HCT116 (cell line): ENCODE measurements at regions not wholly inside any gene's neighbourhood (a gene's known extent, or its start where the extent isn't known, plus 50 kb on each side); places are given as distances from the start of the nearest gene placed in this dataset.

Experiments used
- ATAC-seq: fragments of 200-7000 bp; cut with Tn5 transposase; 2 replicates; pipeline ENCODE4 v1.9.1; 2020; ENCODE audit warnings: mild to moderate bottlenecking, moderate library complexity
- BruUV-seq: library from RNA; stranded (reverse); fragments of 400-500 nt; replicated peaks from 2 replicates; lab custom pipeline; 2021; lab: Mats Ljungman, UMichigan
- CTCF ChIA-PET: fragments of 300-600 bp; sonication (Branson Sonifier 250); formaldehyde crosslinking; loops from one replicate; lab custom pipeline; 2021; ENCODE audit warnings: antibody characterized with exemption; lab: Charles Lee
- POLR2A ChIA-PET: fragments of 300-600, 350-600 bp; sonication (Branson Sonifier 250); formaldehyde crosslinking; loops from one replicate; lab custom pipeline; 2021; ENCODE audit warnings: antibody characterized with exemption; lab: Charles Lee
- RAD21 ChIA-PET, 2 experiments: fragments of 300-600 bp; sonication (Branson Sonifier 250); formaldehyde crosslinking; loops; one replicate each; lab custom pipeline; 2023; ENCODE audit warnings: low total read pairs in 2 of 2; ENCODE audit not compliant: uncharacterized antibody in 2 of 2, unreplicated experiment in 2 of 2, low non-redundant PET in 1 of 2; lab: Charles Lee
- DNase-seq: peaks from one replicate; pipeline ENCODE4 v3.0.0-alpha.2; 2010; ENCODE audit warnings: low read depth, low spot score
- H2AFZ ChIP-seq: fragments of 200-600 bp; shearing (Covaris generic), sonication (generic); 2 replicates; pipeline ENCODE4 v1.6.1; 2017; ENCODE audit warnings: low read depth, mixed run types, mixed read lengths, antibody characterized with exemption, low read length; ENCODE audit not compliant: poor library complexity, severe bottlenecking
- H3K27ac ChIP-seq: 2 replicates; pipeline ENCODE4 v1.5.1; 2012; ENCODE audit warnings: low read depth, low read length
- H3K27me3 ChIP-seq: fragments of 200-600 bp; sonication (generic); 2 replicates; pipeline ENCODE4 v1.6.1; 2016; ENCODE audit warnings: mixed run types, low read length, mixed read lengths; ENCODE audit not compliant: insufficient read depth
- H3K36me3 ChIP-seq, 2 experiments: fragments of 200-500 bp in 1 of 2; fragments of 200-600 bp in 1 of 2; sonication (Bioruptor generic) in 1 of 2; sonication (generic) in 1 of 2; 2 replicates each; pipeline versions ENCODE4 v1.5.1 to v1.6.1; 2014 to 2016; ENCODE audit warnings: low read length in 2 of 2, inconsistent platforms in 1 of 2, mixed read lengths in 1 of 2, mixed run types in 1 of 2; ENCODE audit not compliant: insufficient read depth in 2 of 2, control insufficient read depth in 1 of 2
- H3K4me1 ChIP-seq, 2 experiments: fragments of 200-600 bp in 1 of 2; sonication (generic) in 1 of 2; 2 replicates each; pipeline versions ENCODE4 v1.5.1 to v1.6.1; 2012 to 2017; ENCODE audit warnings: low read length in 2 of 2, inconsistent platforms in 1 of 2, mild to moderate bottlenecking in 1 of 2, mixed read lengths in 1 of 2, mixed run types in 1 of 2, moderate library complexity in 1 of 2; ENCODE audit not compliant: insufficient read depth in 2 of 2, control insufficient read depth in 1 of 2
- H3K4me2 ChIP-seq: fragments of 200-600 bp; sonication (generic); 2 replicates; pipeline ENCODE4 v1.6.1; 2017; ENCODE audit warnings: mixed run types, low read length, mixed read lengths
- H3K4me3 ChIP-seq, 2 experiments: fragments of 200-600 bp in 1 of 2; sonication (generic) in 1 of 2; replicated peaks in 1 of 2; 2 replicates each; pipeline ENCODE4 v1.5.1; 2011 to 2016; ENCODE audit warnings: low read length in 2 of 2, control low read depth in 1 of 2, low read depth in 1 of 2, mild to moderate bottlenecking in 1 of 2, mixed read lengths in 1 of 2, mixed run types in 1 of 2
- H3K79me2 ChIP-seq: fragments of 200-600 bp; sonication (generic); 2 replicates; pipeline ENCODE4 v1.6.1; 2017; ENCODE audit warnings: mild to moderate bottlenecking, mixed run types, low read length, moderate library complexity, mixed read lengths; ENCODE audit not compliant: insufficient read depth
- H3K9ac ChIP-seq: fragments of 200-600 bp; sonication (generic); 2 replicates; pipeline ENCODE4 v1.6.1; 2016; ENCODE audit warnings: low read length, mixed read lengths
- H3K9me2 ChIP-seq: fragments of 200-600 bp; sonication (generic), shearing (Covaris generic); 2 replicates; pipeline ENCODE4 v1.6.1; 2017; ENCODE audit warnings: mixed run types, mild to moderate bottlenecking, moderate library complexity; ENCODE audit not compliant: insufficient read depth
- H3K9me3 ChIP-seq, 2 experiments: fragments of 200-500 bp in 1 of 2; fragments of 200-600 bp in 1 of 2; sonication (Bioruptor generic) in 1 of 2; sonication (generic) in 1 of 2; 2 replicates each; pipeline ENCODE4 v1.6.1; 2014 to 2017; ENCODE audit warnings: low read length in 2 of 2, mixed read lengths in 2 of 2, inconsistent platforms in 1 of 2, low read depth in 1 of 2, mild to moderate bottlenecking in 1 of 2, mixed run types in 1 of 2, moderate library complexity in 1 of 2; ENCODE audit not compliant: control insufficient read depth in 1 of 2, insufficient read depth in 1 of 2
- H4K20me1 ChIP-seq: fragments of 200-600 bp; sonication (generic), shearing (Covaris generic); 2 replicates; pipeline ENCODE4 v1.6.1; 2017; ENCODE audit warnings: mixed run types, mild to moderate bottlenecking, moderate library complexity; ENCODE audit not compliant: insufficient read depth
- CBX3 ChIP-seq: IDR thresholded peaks from 2 replicates; pipeline ENCODE4 v1.6.1; 2012; ENCODE audit warnings: low read depth
- CEBPB ChIP-seq: IDR thresholded peaks from 2 replicates; pipeline ENCODE4 v1.6.1; 2012; ENCODE audit warnings: low read depth
- EZH2phosphoT487 ChIP-seq: fragments of 200-600 bp; IDR thresholded peaks from 2 replicates; pipeline ENCODE4 v1.6.1; 2018; ENCODE audit warnings: antibody characterized with exemption, borderline replicate concordance
- FOSL1 ChIP-seq: IDR thresholded peaks from 2 replicates; pipeline ENCODE4 v1.6.1; 2012; ENCODE audit warnings: low read depth
- JUND ChIP-seq: IDR thresholded peaks from 2 replicates; pipeline ENCODE4 v1.6.1; 2012
- RAD21 ChIP-seq: IDR thresholded peaks from 2 replicates; pipeline ENCODE4 v1.6.1; 2012; ENCODE audit warnings: low read depth, mild to moderate bottlenecking
- SIN3A ChIP-seq: IDR thresholded peaks from 2 replicates; pipeline ENCODE4 v1.6.1; 2012; ENCODE audit warnings: low read depth
- SP1 ChIP-seq: IDR thresholded peaks from 2 replicates; pipeline ENCODE4 v1.6.1; 2012; ENCODE audit warnings: low read depth
- TCF7L2 ChIP-seq: IDR thresholded peaks from 2 replicates; pipeline ENCODE4 v1.7.0; 2011; ENCODE audit warnings: borderline replicate concordance, inconsistent platforms; ENCODE audit not compliant: insufficient read depth, insufficient read length; ENCODE audit errors: extremely low read depth
- YY1 ChIP-seq: IDR thresholded peaks from 2 replicates; pipeline ENCODE4 v1.6.1; 2011; ENCODE audit warnings: low read length, low read depth, moderate library complexity, mild to moderate bottlenecking; ENCODE audit not compliant: insufficient replicate concordance; ENCODE audit errors: extremely low read depth
- ZFX ChIP-seq: fragments of 450-650 bp; IDR thresholded peaks from 2 replicates; pipeline ENCODE4 v1.6.1; 2017
- ZNF274 ChIP-seq: fragments of 200-500 bp; sonication (Bioruptor generic); IDR thresholded peaks from 2 replicates; pipeline ENCODE4 v1.6.1; 2014; ENCODE audit warnings: mild to moderate bottlenecking, low read depth, low read length, inconsistent platforms
- intact Hi-C: fragments of 100-400 bp; cut with micrococcal nuclease; formaldehyde crosslinking; loops from 2 replicates; pipeline ENCODE4 v1.10.0; 2022
- TF ChIP-seq, protein P1 (sequence below): IDR thresholded peaks from 2 replicates; pipeline ENCODE4 v1.6.1; 2012
- TF ChIP-seq, protein P2 (sequence below): IDR thresholded peaks from 2 replicates; pipeline ENCODE4 v1.6.1; 2011; ENCODE audit warnings: mild to moderate bottlenecking, low read length, moderate library complexity; ENCODE audit not compliant: insufficient replicate concordance; ENCODE audit errors: extremely low read depth

DNA sequence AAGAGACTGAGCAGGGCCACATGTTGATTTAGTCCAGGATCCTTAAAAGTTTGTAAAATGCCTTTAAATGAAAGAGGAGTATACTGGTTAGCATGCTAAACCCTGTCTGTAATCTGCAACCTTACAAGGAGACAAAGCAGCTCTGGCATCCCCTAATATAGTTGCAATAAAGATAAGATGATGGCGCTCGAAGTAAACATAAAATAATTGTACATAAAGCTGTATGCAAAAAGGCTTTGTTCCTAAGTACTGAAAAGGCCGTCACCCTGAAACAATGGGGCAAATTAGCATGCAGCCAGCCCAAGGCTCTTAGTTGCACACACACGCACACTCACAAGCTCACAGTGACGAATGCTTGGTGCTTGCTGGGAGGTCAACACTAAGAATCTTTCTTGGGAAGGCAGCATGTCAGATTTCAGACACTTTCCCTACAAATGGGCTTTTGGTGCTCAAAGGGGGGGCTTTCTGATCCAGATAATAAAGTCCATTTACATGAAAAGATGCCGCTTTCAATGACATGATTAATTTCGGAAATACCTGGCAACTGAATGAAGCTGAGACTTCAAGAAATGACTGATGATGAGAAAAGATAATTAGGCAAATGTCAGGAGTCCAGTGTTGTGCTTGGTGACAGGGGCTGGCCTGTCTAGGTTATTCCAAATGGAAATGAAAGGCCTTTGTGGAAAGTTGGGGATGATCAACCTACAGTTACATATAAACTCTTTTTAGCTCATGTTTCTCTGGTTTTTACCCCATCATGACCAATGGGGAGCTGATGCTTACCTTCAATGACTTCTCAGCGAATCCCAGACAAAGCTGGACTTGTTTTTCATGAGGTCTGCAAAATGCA is 370.3 kb downstream of the MEIS1 start:
- TF ChIP-seq JUND (no peak), EZH2phosphoT487 (no peak)
- intact Hi-C loops = no loop called here
- no peaks in the 10 kb centered on the region; the same call in 1 of the 2 replicates for H4K20me1 ChIP-seq
- 0 out of 2 replicates have a peak, but pooled peaks cover 3% of the 10 kb centered on the region for H3K27me3 ChIP-seq
- H3K9ac ChIP-seq = no peak overlapping the region
- H3K4me3 ChIP-seq = no peak overlapping the region
- DNase-seq (no peak), ATAC-seq (no peak)
- no peaks in the 10 kb centered on the region for H3K36me3 ChIP-seq
- H3K4me1 ChIP-seq = no peaks in the 10 kb centered on the region
- CTCF ChIA-PET = no interaction called here
- H3K79me2 ChIP-seq = no peaks in the 10 kb centered on the region
- BruUV-seq = no TSS peak
- no peak overlapping the region for H3K27ac ChIP-seq
- H2AFZ ChIP-seq = no peak overlapping the region
- H3K4me2 ChIP-seq = no peak overlapping the region
- peaks cover 3 to 6% of the 10 kb centered on the region in 2 experiments; a peak in 2 of 4 replicates for H3K9me3 ChIP-seq
- POLR2A ChIA-PET = no interaction called here
- no peaks in the 10 kb centered on the region for H3K9me2 ChIP-seq
- RAD21 ChIA-PET = no interaction called here

DNA sequence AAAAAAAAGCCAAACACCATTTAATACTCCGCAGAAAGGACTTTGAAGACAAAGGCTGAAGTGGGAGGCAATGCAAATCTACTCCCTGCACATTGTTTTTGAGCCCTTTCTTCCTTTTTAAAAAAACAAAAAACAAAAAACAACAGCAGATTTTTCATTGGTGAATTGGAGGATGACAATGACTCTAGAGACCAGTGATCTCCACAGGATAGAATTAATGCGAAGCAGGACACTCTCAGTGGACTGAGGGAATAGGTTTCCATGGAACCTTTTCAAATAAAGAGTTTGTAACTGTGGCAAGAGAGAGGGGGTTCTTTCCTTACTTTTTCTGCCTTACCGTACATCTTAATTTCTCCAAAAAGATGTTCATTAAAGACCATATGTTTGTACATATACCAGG is 371.0 kb downstream of the MEIS1 start:
- Histone ChIP-seq H3K36me3 (no peaks in the 10 kb centered on the region), H3K9ac (no peak overlapping the region), H3K9me3 (peaks cover 3 to 6% of the 10 kb centered on the region in 2 experiments; a peak in 2 of 4 replicates), H3K79me2 (no peaks in the 10 kb centered on the region), H3K4me3 (no peak overlapping the region), H3K9me2 (no peaks in the 10 kb centered on the region), H4K20me1 (no peaks in the 10 kb centered on the region; the same call in 1 of the 2 replicates), H3K27me3 (0 out of 2 replicates have a peak, but pooled peaks cover 3% of the 10 kb centered on the region), H3K27ac (no peak overlapping the region), H3K4me1 (no peaks in the 10 kb centered on the region), H2AFZ (no peak overlapping the region), H3K4me2 (no peak overlapping the region)
- intact Hi-C loops = no loop called here
- no peak for ATAC-seq
- no peak for DNase-seq
- CTCF ChIA-PET = no interaction called here
- BruUV-seq = no TSS peak
- RAD21 ChIA-PET = no interaction called here
- POLR2A ChIA-PET = no interaction called here
- TF ChIP-seq SP1 = no peak
- no peak for TF ChIP-seq ZFX
- no peak for TF ChIP-seq JUND
- TF ChIP-seq, protein P1, sequence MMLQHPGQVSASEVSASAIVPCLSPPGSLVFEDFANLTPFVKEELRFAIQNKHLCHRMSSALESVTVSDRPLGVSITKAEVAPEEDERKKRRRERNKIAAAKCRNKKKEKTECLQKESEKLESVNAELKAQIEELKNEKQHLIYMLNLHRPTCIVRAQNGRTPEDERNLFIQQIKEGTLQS = no peak
- TF ChIP-seq ZNF274 = no peak
- no peak for TF ChIP-seq YY1
- TF ChIP-seq CEBPB = no peak
- TF ChIP-seq TCF7L2 = no peak
- TF ChIP-seq SIN3A = no peak
- TF ChIP-seq, protein P2, sequence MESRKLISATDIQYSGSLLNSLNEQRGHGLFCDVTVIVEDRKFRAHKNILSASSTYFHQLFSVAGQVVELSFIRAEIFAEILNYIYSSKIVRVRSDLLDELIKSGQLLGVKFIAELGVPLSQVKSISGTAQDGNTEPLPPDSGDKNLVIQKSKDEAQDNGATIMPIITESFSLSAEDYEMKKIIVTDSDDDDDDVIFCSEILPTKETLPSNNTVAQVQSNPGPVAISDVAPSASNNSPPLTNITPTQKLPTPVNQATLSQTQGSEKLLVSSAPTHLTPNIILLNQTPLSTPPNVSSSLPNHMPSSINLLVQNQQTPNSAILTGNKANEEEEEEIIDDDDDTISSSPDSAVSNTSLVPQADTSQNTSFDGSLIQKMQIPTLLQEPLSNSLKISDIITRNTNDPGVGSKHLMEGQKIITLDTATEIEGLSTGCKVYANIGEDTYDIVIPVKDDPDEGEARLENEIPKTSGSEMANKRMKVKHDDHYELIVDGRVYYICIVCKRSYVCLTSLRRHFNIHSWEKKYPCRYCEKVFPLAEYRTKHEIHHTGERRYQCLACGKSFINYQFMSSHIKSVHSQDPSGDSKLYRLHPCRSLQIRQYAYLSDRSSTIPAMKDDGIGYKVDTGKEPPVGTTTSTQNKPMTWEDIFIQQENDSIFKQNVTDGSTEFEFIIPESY = no peak
- no peak for TF ChIP-seq FOSL1
- no peak for TF ChIP-seq RAD21
- TF ChIP-seq CBX3 = no peak
